Upper lobe of right lung (tissue), 1 donor: ENCODE measurements at regions not wholly inside any gene's neighbourhood (a gene's known extent, or its start where the extent isn't known, plus 50 kb on each side); places are given as distances from the start of the nearest gene placed in this dataset.

Experiments used
- ATAC-seq: fragments of 200-7000 bp; cut with Tn5 transposase; one replicate; pipeline ENCODE4 v1.9.1; 2020; ENCODE audit warnings: mild to moderate bottlenecking, moderate library complexity
- DNase-seq: peaks from one replicate; pipeline ENCODE4 v3.0.0-alpha.2; 2020
- H3K27ac ChIP-seq: fragments of 200-600 bp; one replicate; pipeline ENCODE4 v1.8.0; 2022
- H3K27me3 ChIP-seq: fragments of 200-600 bp; one replicate; pipeline ENCODE4 v1.8.0; 2022; ENCODE audit warnings: mild to moderate bottlenecking
- H3K36me3 ChIP-seq: fragments of 200-600 bp; one replicate; pipeline ENCODE4 v1.8.0; 2022
- H3K4me1 ChIP-seq: fragments of 200-600 bp; one replicate; pipeline ENCODE4 v1.8.0; 2022
- H3K4me3 ChIP-seq: fragments of 200-600 bp; one replicate; pipeline ENCODE4 v1.8.0; 2022; ENCODE audit warnings: mild to moderate bottlenecking
- H3K9me3 ChIP-seq: fragments of 200-600 bp; one replicate; pipeline ENCODE4 v1.8.0; 2022
- CTCF ChIP-seq: fragments of 200-600 bp; IDR thresholded peaks from one replicate; pipeline ENCODE4 v1.8.0; 2022; ENCODE audit warnings: antibody characterized with exemption
- intact Hi-C: fragments of 100-400 bp; cut with DNase I; formaldehyde crosslinking; loops from one replicate; pipeline ENCODE4 v1.11.0; 2022
- donor health status: DM: no; HTN: yes; CAD: no; lungs with severe emphysema.

- Histone ChIP-seq H3K36me3 (no peaks in the 10 kb centered on the region), H3K4me3 (no peak overlapping the region), H3K9me3 (no peaks in the 10 kb centered on the region), H3K27ac (no peak overlapping the region), H3K27me3 (no peaks in the 10 kb centered on the region), H3K4me1 (no peaks in the 10 kb centered on the region)
- intact Hi-C loops = no loop called here
- no peak for TF ChIP-seq CTCF
- ATAC-seq = no peak
- DNase-seq = no peak
Measured at GRCh38 chr18:2035056-2035455, 536.2 kb downstream of the METTL4 start.

GRCh38 chr18:2036086-2036485, 535.2 kb downstream of the METTL4 start:
- Histone ChIP-seq H3K9me3 (no peaks in the 10 kb centered on the region), H3K27me3 (no peaks in the 10 kb centered on the region), H3K4me1 (no peaks in the 10 kb centered on the region), H3K4me3 (no peak overlapping the region), H3K36me3 (no peaks in the 10 kb centered on the region), H3K27ac (no peak overlapping the region)
- DNase-seq (no peak), ATAC-seq (no peak)
- intact Hi-C loops = no loop called here
- TF ChIP-seq CTCF = no peak

- DNase-seq = no peak
- no peaks in the 10 kb centered on the region for H3K9me3 ChIP-seq
- no peak for ATAC-seq
- no peaks in the 10 kb centered on the region for H3K27me3 ChIP-seq
- no peaks in the 10 kb centered on the region for H3K4me1 ChIP-seq
- H3K36me3 ChIP-seq = no peaks in the 10 kb centered on the region
- TF ChIP-seq CTCF = no peak
- intact Hi-C loops = no loop called here
- no peak overlapping the region for H3K27ac ChIP-seq
- no peak overlapping the region for H3K4me3 ChIP-seq
Measured at GRCh38 chr18:2040279-2040678, 531.0 kb downstream of the METTL4 start.

- no peak overlapping the region for H3K4me3 ChIP-seq
- no peak for DNase-seq
- H3K36me3 ChIP-seq = no peaks in the 10 kb centered on the region
- intact Hi-C loops = no loop called here
- H3K27ac ChIP-seq = no peak overlapping the region
- no peak for ATAC-seq
- TF ChIP-seq CTCF = no peak
- no peaks in the 10 kb centered on the region for H3K27me3 ChIP-seq
- no peaks in the 10 kb centered on the region for H3K9me3 ChIP-seq
- no peaks in the 10 kb centered on the region for H3K4me1 ChIP-seq
Measured at GRCh38 chr18:2049986-2050385, 521.3 kb downstream of the METTL4 start.

GRCh38 chr18:2050702-2051201, 520.6 kb downstream of the METTL4 start:
- intact Hi-C loops = no loop called here
- no peaks in the 10 kb centered on the region for H3K27me3 ChIP-seq
- ATAC-seq (peak; percentile 32), DNase-seq (no peak)
- no peaks in the 10 kb centered on the region for H3K4me1 ChIP-seq
- no peak overlapping the region for H3K27ac ChIP-seq
- no peak for TF ChIP-seq CTCF
- no peaks in the 10 kb centered on the region for H3K36me3 ChIP-seq
- no peak overlapping the region for H3K4me3 ChIP-seq
- H3K9me3 ChIP-seq = no peaks in the 10 kb centered on the region

GRCh38 chr18:2053490-2054089, 517.7 kb downstream of the METTL4 start:
- ATAC-seq (no peak), DNase-seq (no peak)
- Histone ChIP-seq H3K9me3 (no peaks in the 10 kb centered on the region), H3K27me3 (no peaks in the 10 kb centered on the region), H3K4me1 (no peaks in the 10 kb centered on the region), H3K4me3 (no peak overlapping the region), H3K27ac (no peak overlapping the region), H3K36me3 (no peaks in the 10 kb centered on the region)
- TF ChIP-seq CTCF = no peak
- intact Hi-C loops = no loop called here
